GM18511 (cell line): ENCODE measurements at regions not wholly inside any gene's neighbourhood (a gene's known extent, or its start where the extent isn't known, plus 50 kb on each side); places are given as distances from the start of the nearest gene placed in this dataset.

Source experiments
- ATAC-seq: cut with Tn5 transposase; IDR thresholded peaks from one replicate; pipeline ENCODE4 v1.9.1; 2021; ENCODE audit warnings: mild to moderate bottlenecking, moderate library complexity; ENCODE audit not compliant: unreplicated experiment

GRCh38 chr18:8942909-8943545 lies 159.5 kb upstream of the NDUFV2 start:
- ATAC-seq = no peak

GRCh38 chr18:8943900-8944870 lies 158.3 kb upstream of the NDUFV2 start:
- no peak for ATAC-seq

- ATAC-seq = no peak
Observed at GRCh38 chr18:8944871-8945245, 157.6 kb upstream of the NDUFV2 start.

GRCh38 chr18:8945514-8945913 lies 157.0 kb upstream of the NDUFV2 start:
- ATAC-seq = no peak

DNA sequence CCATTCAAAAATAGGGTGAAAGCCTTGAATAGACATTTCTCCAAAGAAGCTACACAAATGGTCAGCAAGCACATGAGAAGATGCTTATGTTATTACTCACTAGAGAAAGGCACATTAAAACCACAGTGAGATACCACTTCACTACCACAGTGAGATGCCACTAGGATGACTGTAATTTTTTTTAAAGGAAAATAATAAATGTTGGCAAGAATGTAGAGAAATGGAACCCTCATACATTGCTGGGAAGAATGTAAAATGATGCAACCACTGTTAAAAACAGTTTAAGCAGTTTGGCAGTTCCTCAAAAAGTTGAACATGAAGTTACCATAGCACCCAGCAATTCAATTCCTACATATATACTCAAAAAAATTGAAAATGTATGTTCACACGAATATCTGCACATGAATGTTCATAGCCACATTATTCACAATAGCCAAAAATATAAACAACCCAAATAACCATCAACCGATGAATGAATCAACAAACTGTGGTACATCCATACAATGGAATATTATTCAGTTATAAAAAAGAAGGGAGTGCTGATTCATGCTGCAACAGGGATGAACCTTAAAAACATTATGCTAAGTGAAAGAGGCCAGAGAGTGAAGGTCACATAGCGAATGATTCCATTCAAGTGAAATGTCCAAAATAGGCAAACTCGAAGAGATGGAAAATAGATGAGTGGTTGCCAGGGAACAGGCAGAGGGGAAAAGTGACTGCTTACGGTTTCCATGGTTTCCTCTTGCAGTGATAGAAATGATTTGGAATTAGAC lies 156.2 kb upstream of the NDUFV2 start:
- ATAC-seq = no peak

DNA sequence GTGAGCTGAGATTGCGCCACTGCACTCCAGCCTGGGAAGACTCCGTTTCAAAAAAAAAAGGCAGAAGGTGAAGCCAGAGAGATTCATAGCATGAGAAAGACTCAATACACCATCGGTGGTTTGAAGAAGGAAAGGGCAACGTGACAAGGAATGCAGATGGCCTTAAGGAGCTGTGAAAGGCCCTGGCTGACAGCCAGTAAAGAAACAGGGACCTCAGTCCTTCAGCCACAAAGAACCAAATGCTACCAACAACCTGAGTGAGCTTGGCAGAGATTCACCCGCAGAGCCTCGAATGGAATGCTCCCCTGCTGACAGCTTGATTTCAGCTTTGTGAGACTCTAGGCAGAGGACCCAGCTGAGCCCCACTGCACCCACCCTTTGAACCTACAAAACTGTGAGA lies 154.9 kb upstream of the NDUFV2 start:
- no peak for ATAC-seq

GRCh38 chr18:8948011-8948410 lies 154.5 kb upstream of the NDUFV2 start:
- ATAC-seq = no peak

GRCh38 chr18:8948471-8949149 lies 153.9 kb upstream of the NDUFV2 start:
- ATAC-seq = no peak

- ATAC-seq = no peak
Observed at GRCh38 chr18:8949206-8949605, 153.3 kb upstream of the NDUFV2 start.

DNA sequence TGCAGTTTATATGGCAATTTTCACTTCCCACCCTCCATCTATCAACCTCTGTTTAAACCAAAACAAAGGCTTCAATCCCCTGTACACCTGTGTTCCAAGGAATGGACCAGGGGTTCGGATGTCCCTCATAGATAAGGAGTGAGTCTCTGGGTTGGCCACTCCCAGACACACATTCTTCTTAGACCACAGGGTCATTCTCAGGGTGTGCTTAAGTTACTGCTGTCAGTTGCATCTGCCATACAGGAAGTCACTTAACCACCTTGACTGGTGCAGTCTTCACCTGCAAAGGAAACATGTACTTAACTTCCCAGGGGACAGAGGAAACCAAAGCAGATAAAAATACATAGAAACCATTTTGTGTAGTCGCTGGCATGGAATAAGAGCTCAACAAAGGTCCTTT lies 151.0 kb upstream of the NDUFV2 start:
- ATAC-seq = no peak

GRCh38 chr18:8952174-8952573 lies 150.3 kb upstream of the NDUFV2 start:
- ATAC-seq = no peak

GRCh38 chr18:8952769-8953760 lies 149.4 kb upstream of the NDUFV2 start:
- ATAC-seq = no peak

- no peak for ATAC-seq
Observed at GRCh38 chr18:8957731-8958130, 144.8 kb upstream of the NDUFV2 start.

DNA sequence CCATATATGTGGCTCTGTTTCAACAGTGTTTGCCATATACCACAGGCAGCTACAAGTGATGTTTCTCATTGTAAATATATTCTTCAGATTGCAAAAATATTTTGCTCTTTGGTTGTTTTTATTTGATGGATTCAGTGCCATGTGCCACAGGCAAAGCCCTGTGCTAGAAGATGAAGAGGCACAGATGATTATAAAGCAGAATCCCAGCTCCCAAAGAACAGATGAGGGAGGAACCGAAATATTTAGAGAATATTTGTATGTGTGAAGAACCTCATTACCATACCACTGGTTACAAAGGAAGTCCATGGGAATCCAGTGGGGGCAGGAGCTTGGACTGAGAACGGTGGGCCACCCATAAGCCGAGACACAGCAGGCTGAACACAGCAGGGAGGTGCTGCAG lies 143.8 kb upstream of the NDUFV2 start:
- ATAC-seq = no peak

DNA sequence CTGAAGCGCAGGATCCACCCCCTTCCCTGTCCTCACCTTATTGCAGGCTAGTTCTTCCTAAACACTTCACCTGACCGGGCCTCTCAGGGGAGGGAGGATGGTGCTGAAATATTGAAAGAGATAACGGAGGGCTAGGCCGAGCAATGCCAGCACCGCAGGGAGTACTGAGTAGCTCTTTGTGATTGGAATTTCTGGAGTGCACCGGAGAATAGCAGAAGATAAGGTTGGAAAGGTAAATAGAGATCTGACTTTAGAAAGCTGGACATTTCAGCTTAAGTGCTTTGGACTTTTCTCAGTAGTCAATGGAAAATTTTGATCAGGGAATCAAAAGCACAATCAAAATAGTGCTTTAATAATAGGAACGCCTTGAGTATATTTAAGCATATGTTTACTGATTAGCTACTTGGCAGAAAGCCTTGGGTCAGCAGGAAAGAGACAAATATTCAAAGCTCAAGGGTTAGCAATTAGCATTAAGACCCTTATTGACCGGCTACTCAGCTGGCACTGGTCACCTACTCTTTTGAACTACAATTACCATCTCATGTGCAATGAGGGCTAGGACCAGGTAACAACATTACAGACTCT lies 142.9 kb upstream of the NDUFV2 start:
- ATAC-seq = no peak

DNA sequence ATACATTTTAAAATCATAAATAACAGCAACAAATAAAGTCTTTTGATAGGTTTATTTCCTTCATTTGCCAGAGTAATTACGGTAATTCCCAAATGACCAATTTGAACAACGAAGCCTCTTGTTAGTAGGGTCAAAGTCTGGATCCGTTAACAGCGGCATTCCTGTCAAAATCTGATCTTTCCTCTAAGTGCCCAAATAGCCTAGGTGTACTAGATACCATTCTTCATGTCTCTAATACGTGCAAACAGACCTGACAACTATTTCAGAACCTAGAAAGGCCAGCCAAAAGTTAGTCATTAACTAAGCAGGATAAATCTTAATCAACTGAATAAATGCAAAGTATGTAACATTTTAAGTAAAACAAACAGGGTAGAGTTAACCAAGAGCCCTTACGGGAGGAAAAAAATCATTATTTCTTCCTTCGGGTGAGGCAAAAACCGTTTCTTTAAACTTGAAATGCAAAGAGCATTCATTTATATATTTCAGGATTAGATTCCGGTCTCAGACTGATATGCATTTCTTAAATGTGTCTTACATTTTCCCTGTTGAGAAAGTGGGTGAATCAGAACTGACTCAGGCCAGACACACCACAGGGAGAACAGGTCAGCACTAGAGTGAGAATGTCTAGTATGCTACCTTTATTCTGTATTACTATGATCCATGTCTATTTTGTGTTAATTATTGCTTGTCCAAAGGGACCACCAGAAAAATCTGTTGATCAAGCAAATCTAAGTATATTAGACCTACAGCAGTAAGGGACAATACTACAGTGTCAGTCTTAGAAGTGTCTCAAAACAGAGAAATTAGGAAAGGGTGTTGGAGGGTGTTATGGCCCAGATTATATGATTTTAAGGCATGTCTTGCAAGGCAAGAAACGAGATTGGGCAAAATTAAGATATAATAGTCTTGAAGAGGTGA lies 141.5 kb upstream of the NDUFV2 start:
- ATAC-seq = no peak

GRCh38 chr18:8962192-8962779 lies 140.2 kb upstream of the NDUFV2 start:
- ATAC-seq = no peak
